22Rv1 (cell line): ENCODE measurements at regions not wholly inside any gene's neighbourhood (a gene's known extent, or its start where the extent isn't known, plus 50 kb on each side); places are given as distances from the start of the nearest gene placed in this dataset.
"Not testable (repeated sequence)": the region's sequence is repeated elsewhere in the genome, so short reads cannot be mapped to it uniquely, and the experiment has no call there.

Source experiments
- H3K27ac ChIP-seq: fragments of 450-650 bp; 2 replicates; pipeline ENCODE4 v1.5.1; 2017
- ZFX ChIP-seq: fragments of 450-650 bp; IDR thresholded peaks from 2 replicates; pipeline ENCODE4 v1.6.1; 2017; ENCODE audit warnings: antibody characterized with exemption, borderline replicate concordance
- TF ChIP-seq, protein P1 (sequence below): fragments of 450-650 bp; IDR thresholded peaks from 2 replicates; pipeline ENCODE4 v1.5.1; 2017; ENCODE audit warnings: mild to moderate bottlenecking

GRCh38 chr6:55101157-55101556, 73.2 kb upstream of the HCRTR2 start:
- TF ChIP-seq, protein P1, sequence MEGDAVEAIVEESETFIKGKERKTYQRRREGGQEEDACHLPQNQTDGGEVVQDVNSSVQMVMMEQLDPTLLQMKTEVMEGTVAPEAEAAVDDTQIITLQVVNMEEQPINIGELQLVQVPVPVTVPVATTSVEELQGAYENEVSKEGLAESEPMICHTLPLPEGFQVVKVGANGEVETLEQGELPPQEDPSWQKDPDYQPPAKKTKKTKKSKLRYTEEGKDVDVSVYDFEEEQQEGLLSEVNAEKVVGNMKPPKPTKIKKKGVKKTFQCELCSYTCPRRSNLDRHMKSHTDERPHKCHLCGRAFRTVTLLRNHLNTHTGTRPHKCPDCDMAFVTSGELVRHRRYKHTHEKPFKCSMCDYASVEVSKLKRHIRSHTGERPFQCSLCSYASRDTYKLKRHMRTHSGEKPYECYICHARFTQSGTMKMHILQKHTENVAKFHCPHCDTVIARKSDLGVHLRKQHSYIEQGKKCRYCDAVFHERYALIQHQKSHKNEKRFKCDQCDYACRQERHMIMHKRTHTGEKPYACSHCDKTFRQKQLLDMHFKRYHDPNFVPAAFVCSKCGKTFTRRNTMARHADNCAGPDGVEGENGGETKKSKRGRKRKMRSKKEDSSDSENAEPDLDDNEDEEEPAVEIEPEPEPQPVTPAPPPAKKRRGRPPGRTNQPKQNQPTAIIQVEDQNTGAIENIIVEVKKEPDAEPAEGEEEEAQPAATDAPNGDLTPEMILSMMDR = no peak
- no peak for TF ChIP-seq ZFX
- H3K27ac ChIP-seq = no peak overlapping the region

DNA sequence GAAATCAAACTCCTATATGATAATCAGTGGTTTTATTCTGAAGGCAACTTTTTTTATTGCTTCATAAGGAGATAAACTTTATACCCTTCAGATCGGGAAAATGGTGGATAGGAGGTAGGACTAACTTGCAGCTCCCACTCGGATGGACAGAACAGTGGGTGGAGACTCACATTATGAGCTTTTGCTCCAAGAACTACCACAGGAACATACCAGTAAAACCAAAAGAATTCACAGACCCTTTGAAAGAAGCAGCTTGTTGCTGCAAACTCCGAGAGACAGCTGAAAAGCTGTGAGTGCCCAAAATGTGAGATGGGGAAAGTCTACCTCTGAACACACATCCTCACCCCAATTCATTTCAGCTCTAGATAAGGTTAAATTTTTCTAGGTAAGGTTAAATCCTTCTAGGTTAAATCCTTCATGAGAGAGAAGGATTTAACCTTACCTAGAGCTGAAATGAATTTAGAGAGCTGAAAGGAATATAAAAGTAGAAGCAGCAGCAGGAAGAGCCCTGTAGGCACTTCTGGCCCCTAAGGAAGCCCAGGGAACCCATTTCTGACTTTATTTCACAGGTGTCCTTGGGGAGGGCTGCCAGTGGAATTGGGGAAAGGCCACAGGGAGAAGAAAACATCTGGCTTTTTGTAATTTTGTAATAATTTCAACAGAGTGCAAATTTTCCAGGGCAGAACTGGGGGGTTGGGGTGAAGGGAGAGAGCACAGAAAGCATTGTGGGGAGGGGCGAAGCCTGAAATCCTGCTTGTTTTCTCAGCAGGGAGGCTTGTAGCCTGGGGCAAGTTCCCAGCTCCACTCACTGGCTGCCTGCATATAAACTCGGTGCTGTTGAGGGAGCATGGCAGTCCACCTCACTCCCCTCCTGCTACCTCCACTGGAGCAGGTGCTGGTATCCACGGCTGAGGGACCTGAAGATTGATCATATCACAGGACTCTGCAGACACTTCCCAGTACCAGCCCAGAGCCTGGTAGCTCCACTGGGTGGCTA, 65.9 kb upstream of the HCRTR2 start:
- no peak overlapping the region for H3K27ac ChIP-seq
- TF ChIP-seq ZFX = no peak

DNA sequence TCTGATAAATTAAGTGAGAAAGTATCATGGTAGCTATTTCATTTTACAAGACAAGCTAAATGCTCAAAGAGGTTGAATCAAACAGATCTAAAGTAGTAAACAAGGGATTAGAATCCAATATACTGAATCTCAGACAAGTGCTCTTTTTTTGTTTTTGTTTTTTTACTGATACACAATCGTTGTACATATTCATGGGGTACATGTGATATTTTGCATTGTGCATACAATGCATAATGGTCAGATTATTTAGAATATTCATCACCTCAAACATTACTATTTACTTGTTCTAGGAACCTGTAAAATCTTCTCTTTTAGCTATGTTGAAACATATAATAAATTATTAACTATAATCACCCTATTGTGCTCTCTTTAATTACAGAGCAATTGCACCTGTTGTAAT, 57.0 kb upstream of the HCRTR2 start:
- no peak for TF ChIP-seq ZFX
- TF ChIP-seq, protein P1 = no peak
- no peak overlapping the region for H3K27ac ChIP-seq

DNA sequence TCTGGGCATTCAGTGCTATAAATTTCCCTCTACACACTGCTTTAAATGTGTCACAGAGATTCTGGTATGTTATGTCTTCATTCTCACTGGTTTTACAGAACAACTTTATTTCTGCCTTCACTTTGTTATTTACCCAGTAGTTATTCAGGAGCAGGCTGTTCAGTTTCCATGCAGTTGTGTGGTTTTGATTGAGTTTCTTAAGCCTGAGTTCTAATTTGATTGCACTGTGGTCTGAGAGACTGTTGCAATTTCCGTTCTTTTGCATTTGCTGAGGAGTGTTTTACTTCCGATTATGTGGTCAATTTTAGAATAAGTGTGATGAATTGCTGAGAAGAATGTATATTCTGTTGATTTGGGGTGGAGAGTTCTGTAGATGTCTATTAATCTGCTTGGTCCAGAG, 50.1 kb upstream of the HCRTR2 start:
- H3K27ac ChIP-seq = not testable (repeated sequence)
